ENCODE measurements at regions not wholly inside any gene's neighbourhood (a gene's known extent, or its start where the extent isn't known, plus 50 kb on each side); places are given as distances from the start of the nearest gene placed in this dataset.

DNA sequence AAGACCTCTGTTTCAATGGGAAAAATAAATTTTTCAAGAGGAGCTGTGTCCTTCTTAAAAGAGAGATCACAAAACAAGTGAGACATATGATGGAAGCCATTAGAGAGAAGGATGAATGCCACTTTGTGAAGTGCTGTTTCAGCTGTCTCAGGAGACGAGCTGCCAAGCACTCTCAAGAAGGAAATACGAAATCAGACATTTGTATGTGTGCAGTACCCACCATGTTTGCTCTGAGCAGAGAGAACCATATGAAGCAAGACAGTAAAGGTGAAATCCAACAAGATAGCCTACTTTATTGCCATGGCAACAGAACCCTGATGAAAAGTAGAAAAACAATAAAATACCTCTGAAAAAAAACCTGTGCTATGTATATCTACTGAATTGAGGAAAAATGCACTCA lies 168.1 kb downstream of the AMY1C start:
- no peak for DNase-seq (ENCODE audit: low read depth)
- TF ChIP-seq, protein P1, sequence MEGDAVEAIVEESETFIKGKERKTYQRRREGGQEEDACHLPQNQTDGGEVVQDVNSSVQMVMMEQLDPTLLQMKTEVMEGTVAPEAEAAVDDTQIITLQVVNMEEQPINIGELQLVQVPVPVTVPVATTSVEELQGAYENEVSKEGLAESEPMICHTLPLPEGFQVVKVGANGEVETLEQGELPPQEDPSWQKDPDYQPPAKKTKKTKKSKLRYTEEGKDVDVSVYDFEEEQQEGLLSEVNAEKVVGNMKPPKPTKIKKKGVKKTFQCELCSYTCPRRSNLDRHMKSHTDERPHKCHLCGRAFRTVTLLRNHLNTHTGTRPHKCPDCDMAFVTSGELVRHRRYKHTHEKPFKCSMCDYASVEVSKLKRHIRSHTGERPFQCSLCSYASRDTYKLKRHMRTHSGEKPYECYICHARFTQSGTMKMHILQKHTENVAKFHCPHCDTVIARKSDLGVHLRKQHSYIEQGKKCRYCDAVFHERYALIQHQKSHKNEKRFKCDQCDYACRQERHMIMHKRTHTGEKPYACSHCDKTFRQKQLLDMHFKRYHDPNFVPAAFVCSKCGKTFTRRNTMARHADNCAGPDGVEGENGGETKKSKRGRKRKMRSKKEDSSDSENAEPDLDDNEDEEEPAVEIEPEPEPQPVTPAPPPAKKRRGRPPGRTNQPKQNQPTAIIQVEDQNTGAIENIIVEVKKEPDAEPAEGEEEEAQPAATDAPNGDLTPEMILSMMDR (IDR thresholded peaks at IDR 0.05; ENCODE audit: insufficient read depth, low read depth, low read length, missing control alignments) = no peak
- H3K4me3 ChIP-seq (ENCODE audit: low read depth, low read length) = no peak overlapping the region

DNA sequence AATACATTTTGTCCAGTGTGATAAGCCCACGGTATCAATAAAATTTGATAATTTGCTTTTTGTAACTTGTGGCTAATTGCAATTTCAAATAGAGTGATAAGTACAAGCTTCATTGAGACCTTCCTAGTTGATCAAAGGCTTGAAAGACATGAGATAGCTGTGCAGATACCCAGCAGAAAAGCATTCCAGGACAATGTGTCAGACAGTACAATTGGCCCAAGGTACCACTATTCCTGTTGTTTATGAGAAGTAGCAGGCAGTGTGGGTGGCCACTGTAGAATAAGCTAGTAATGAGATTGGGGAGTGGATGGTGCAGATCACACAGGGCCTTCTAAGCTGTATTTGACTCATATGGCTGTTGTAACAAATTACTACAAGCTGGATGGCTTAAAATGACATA lies 182.2 kb downstream of the AMY1C start:
- DNase-seq (ENCODE audit: low read depth) = no peak
- H3K4me3 ChIP-seq (ENCODE audit: low read depth, low read length) = no peak overlapping the region

DNA sequence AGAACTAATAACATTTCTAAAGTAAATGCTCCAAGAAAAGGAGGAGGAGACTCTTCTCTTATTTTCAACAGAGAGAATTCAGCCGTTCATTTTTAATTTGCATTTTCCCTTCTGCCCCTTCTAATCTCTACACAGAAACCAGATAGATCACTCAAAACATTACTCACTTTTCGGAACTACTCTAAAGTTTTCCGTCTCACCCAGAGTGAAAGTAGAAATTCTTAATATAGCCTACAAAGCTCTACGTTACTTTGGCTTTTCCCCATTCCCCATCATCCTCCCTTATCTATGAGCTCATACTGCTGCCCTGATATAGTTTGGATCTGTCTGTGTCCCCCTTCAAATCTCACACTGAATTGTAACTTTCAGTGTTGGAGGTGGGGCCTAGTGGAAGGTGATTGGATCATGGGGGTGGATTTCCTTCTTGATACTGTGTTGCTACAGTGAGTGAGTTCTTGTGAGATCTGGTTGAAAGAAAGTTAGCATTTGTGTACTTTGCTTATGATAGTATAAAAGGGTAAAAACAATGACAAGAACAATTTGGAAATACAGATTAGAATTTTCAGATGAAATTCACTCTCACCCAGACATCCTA lies 188.2 kb downstream of the AMY1C start:
- no peak overlapping the region for H3K4me3 ChIP-seq (ENCODE audit: low read depth, low read length)
- TF ChIP-seq, protein P1 (IDR thresholded peaks at IDR 0.05; ENCODE audit: insufficient read depth, low read depth, low read length, missing control alignments) = no peak
- peak; percentile 24 for DNase-seq (ENCODE audit: low read depth)

More for the DNA sequence above, 182.2 kb downstream of the AMY1C start:
- TF ChIP-seq, protein P1 (IDR thresholded peaks at IDR 0.05; ENCODE audit: insufficient read depth, low read depth, low read length, missing control alignments) = no peak

DNA sequence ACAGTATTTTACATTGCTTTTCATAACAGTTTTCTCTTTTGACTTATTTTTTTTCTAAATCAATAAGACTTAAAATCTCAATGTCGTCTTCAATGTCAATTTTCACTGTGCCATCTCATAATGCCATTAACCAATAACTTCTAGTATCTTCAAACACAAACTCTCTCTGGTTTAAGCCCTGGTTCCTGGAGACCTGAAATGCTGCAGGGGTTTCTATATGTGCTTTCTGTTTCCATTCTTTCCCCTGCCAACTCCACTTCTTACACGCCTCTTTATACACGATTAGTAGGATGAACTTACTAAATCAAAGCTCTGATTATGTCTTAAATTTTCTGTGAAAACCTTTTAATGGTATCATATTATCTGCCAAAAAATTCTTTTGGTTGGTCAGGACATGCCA lies 191.4 kb downstream of the AMY1C start:
- TF ChIP-seq, protein P1 (IDR thresholded peaks at IDR 0.05; ENCODE audit: insufficient read depth, low read depth, low read length, missing control alignments) = no peak
- no peak overlapping the region for H3K4me3 ChIP-seq (ENCODE audit: low read depth, low read length)
- no peak for DNase-seq (ENCODE audit: low read depth)

DNA sequence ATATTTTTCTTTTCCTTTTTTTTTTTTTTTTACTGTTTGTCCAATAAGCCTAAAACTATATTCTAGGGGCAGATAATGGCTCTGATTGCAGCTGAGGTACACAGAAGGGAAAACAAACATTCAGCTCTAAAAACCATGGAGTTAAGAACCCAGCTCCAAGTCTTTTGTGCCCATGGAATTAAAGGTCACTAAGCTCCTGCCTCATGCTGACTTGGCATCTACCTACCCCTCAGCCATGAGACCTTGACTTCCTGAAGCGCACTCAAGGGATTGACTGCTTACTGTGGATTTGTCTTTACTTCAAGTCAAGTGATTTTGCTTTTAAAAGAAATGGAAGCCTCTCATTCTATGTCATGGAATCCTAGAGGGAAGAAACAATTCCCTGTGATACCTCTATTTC lies 192.3 kb downstream of the AMY1C start:
- TF ChIP-seq, protein P1 (IDR thresholded peaks at IDR 0.05; ENCODE audit: insufficient read depth, low read depth, low read length, missing control alignments) = no peak
- no peak overlapping the region for H3K4me3 ChIP-seq (ENCODE audit: low read depth, low read length)

DNA sequence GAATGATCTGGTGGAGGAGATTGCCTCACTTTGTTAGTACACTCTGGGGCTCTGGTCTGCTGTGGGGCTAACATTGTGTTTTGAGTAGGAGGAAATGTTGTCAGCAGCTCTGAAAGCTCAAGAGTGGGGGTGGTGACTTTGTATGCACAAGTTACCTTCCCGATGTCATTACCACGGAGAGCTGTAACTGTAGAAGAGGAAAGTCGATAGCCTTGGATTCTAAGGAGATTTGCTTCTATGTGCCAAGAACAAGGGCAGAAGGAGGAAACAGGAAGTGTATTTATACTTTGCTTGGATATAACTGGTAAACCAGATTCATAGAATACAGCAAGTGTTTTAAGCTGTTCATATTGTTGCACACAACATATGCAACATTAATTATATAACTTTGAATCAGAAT lies 196.1 kb downstream of the AMY1C start:
- no peak overlapping the region for H3K4me3 ChIP-seq (ENCODE audit: low read depth, low read length)
- TF ChIP-seq, protein P1 (IDR thresholded peaks at IDR 0.05; ENCODE audit: insufficient read depth, low read depth, low read length, missing control alignments) = no peak
- DNase-seq (ENCODE audit: low read depth) = no peak

More for the DNA sequence above, 192.3 kb downstream of the AMY1C start:
- DNase-seq (ENCODE audit: low read depth) = no peak

DNA sequence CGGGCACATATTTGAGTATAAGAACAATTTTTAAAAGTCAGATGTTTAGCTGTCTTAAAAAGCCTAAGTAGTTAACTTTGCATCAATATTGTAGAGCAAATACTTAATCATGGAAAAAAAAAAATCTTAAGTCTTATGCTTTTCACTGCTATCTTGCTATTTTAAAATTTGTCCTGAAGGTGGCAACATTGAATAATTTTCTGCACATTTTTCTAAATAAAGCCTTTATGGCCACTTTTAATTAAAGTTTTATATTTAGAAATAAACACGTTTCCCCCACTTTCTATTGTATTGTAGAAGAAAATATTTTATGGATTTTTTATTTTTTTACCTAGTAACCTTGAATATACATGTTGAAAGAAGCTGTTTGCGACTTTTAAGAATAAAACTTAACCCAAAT lies 198.8 kb downstream of the AMY1C start:
- DNase-seq (ENCODE audit: low read depth) = no peak
- TF ChIP-seq, protein P1 (IDR thresholded peaks at IDR 0.05; ENCODE audit: insufficient read depth, low read depth, low read length, missing control alignments) = no peak
- H3K4me3 ChIP-seq (ENCODE audit: low read depth, low read length) = no peak overlapping the region

Data from GM12865 (cell line).